ENCODE measurements at regions not wholly inside any gene's neighbourhood (a gene's known extent, or its start where the extent isn't known, plus 50 kb on each side); places are given as distances from the start of the nearest gene placed in this dataset.
A peak's percentile ranks its signal among the peaks of the same experiment; 100 is the strongest.

DNA sequence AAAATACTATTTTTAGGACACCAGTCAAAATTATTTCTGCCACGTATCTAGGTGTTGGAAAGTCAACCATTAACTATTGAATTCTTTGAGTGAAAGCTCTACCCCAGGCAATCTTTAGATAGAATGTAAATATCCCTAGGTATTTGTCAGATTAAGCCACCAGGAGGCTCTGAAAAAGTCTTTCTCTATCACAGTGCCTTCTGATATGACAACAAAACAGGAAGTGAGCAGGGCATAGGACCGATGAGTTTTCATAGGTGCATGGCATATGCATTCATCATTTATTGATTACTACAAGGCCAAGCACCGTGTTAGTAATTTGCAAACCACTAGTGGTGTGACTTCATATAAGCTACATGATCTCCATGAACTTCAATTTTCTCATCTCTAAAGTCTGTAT, 333.6 kb upstream of the F9 start:
- no peak overlapping the region for H3T11ph ChIP-seq (ENCODE audit: low read length)
- no peaks in the 10 kb centered on the region for H3K79me1 ChIP-seq (ENCODE audit: insufficient read depth, low read depth, low read length, poor library complexity, severe bottlenecking)
- H2BK12ac ChIP-seq (ENCODE audit: insufficient read length, low read depth, low read length) = no peak overlapping the region
- no peak for DNase-seq
- H2BK120ac ChIP-seq (ENCODE audit: low read depth, low read length, poor library complexity, severe bottlenecking) = no peak overlapping the region
- peaks cover 6% of the 10 kb centered on the region for H3K23me2 ChIP-seq (ENCODE audit: insufficient read length, low read depth, low read length, poor library complexity, severe bottlenecking)
- H2BK5ac ChIP-seq (ENCODE audit: insufficient read length, low read length) = no peak overlapping the region
- TF ChIP-seq, protein P1, sequence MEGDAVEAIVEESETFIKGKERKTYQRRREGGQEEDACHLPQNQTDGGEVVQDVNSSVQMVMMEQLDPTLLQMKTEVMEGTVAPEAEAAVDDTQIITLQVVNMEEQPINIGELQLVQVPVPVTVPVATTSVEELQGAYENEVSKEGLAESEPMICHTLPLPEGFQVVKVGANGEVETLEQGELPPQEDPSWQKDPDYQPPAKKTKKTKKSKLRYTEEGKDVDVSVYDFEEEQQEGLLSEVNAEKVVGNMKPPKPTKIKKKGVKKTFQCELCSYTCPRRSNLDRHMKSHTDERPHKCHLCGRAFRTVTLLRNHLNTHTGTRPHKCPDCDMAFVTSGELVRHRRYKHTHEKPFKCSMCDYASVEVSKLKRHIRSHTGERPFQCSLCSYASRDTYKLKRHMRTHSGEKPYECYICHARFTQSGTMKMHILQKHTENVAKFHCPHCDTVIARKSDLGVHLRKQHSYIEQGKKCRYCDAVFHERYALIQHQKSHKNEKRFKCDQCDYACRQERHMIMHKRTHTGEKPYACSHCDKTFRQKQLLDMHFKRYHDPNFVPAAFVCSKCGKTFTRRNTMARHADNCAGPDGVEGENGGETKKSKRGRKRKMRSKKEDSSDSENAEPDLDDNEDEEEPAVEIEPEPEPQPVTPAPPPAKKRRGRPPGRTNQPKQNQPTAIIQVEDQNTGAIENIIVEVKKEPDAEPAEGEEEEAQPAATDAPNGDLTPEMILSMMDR (conservative IDR thresholded peaks at IDR 0.05) = peak; percentile 31; the same call in 1 of the 3 replicates
- no peaks in the 10 kb centered on the region for H3K9me3 ChIP-seq (ENCODE audit: control insufficient read depth, low read depth, low read length)
- Mint-ChIP-seq H3K4me1 (peaks cover 18 to 23% of the 10 kb centered on the region in 2 experiments), H3K27ac (no peak overlapping the region), H3K36me3 (ENCODE audit: insufficient read depth in 1 of 3, low read depth in 3 of 3) (no peaks in the 10 kb centered on the region), H3K27me3 (ENCODE audit: low read depth) (peaks cover 98% of the 10 kb centered on the region), H3K9me3 (peaks cover 0 to 3% of the 10 kb centered on the region in 2 experiments; a peak in 2 of 5 replicates), H3K4me3 (no peak overlapping the region)
- H4K5ac ChIP-seq (ENCODE audit: insufficient read length, low read depth, low read length) = no peak overlapping the region
- no peaks in the 10 kb centered on the region for H3K79me2 ChIP-seq (ENCODE audit: insufficient read depth, low read length)
- H3K23ac ChIP-seq (ENCODE audit: insufficient read length, low read depth, low read length) = no peak overlapping the region
- H3K27ac ChIP-seq (ENCODE audit: insufficient read length, low read depth, low read length) = no peak overlapping the region
- no peak overlapping the region for H3K18ac ChIP-seq (ENCODE audit: insufficient read length, low read depth, low read length)
- no peak overlapping the region for H3K14ac ChIP-seq (ENCODE audit: insufficient read depth, low read length)
- no peaks in the 10 kb centered on the region for H3K4me1 ChIP-seq (ENCODE audit: insufficient read depth, low read length)
- H2AK5ac ChIP-seq (ENCODE audit: insufficient read length, low read length) = no peak overlapping the region
- no peak overlapping the region for H3K56ac ChIP-seq (ENCODE audit: insufficient read length, low read depth, low read length)
- H2AFZ ChIP-seq (ENCODE audit: low read length) = no peak overlapping the region
- no peaks in the 10 kb centered on the region for H4K20me1 ChIP-seq (ENCODE audit: control insufficient read depth, insufficient read depth, insufficient read length)
- WGBS (ENCODE audit: extremely low coverage, insufficient read length, low lambda C conversion rate) = no CpG with 5 or more reads among the region's 3 CpGs
- H4K8ac ChIP-seq (replicated peaks; ENCODE audit: insufficient read length, low read depth, low read length) = no peak overlapping the region
- H3K4ac ChIP-seq (ENCODE audit: low read depth, low read length) = no peak overlapping the region
- no peak overlapping the region for H4K91ac ChIP-seq (ENCODE audit: insufficient read length, low read depth, low read length)
- no peak overlapping the region for H3K9ac ChIP-seq (ENCODE audit: extremely low read depth, insufficient read length, low read length)
- H3K27me3 ChIP-seq (ENCODE audit: insufficient read depth, low read length) = peaks cover 49% of the 10 kb centered on the region; the same call in 1 of the 2 replicates
- H2BK20ac ChIP-seq (ENCODE audit: low read depth, low read length, poor library complexity, severe bottlenecking) = no peak overlapping the region
- H3K4me2 ChIP-seq (ENCODE audit: insufficient read depth, insufficient read length, low read length) = no peak overlapping the region
- no peak overlapping the region for H2BK15ac ChIP-seq (ENCODE audit: low read depth, low read length)
